GM18867 (cell line): ENCODE measurements at regions not wholly inside any gene's neighbourhood (a gene's known extent, or its start where the extent isn't known, plus 50 kb on each side); places are given as distances from the start of the nearest gene placed in this dataset.

Experiments
- ATAC-seq: cut with Tn5 transposase; IDR thresholded peaks from one replicate; pipeline ENCODE4 v1.9.1; 2021; ENCODE audit warnings: mild to moderate bottlenecking, moderate library complexity; ENCODE audit not compliant: unreplicated experiment

GRCh38 chr5:161235569-161235968 is 311.0 kb downstream of the GABRB2 start:
- ATAC-seq = no peak

- no peak for ATAC-seq
These were observed 313.0 kb downstream of the GABRB2 start for GRCh38 chr5:161233553-161233952.

- peak; percentile 47 for ATAC-seq
These were observed 316.3 kb downstream of the GABRB2 start for GRCh38 chr5:161230221-161230620.

- ATAC-seq = no peak
These were observed 326.7 kb downstream of the GABRB2 start for GRCh38 chr5:161219816-161220215.

GRCh38 chr5:161216877-161217276 is 329.6 kb downstream of the GABRB2 start:
- no peak for ATAC-seq

GRCh38 chr5:161212123-161212712 is 334.3 kb downstream of the GABRB2 start:
- no peak for ATAC-seq

GRCh38 chr5:161201558-161201957 is 345.0 kb downstream of the GABRB2 start:
- no peak for ATAC-seq

GRCh38 chr5:161190778-161191177 is 338.8 kb upstream of the ATP10B start:
- no peak for ATAC-seq

GRCh38 chr5:161190086-161190485 is 338.1 kb upstream of the ATP10B start:
- ATAC-seq = no peak

- no peak for ATAC-seq
These were observed 337.4 kb upstream of the ATP10B start for GRCh38 chr5:161189452-161189851.

GRCh38 chr5:161183559-161183958 is 331.5 kb upstream of the ATP10B start:
- no peak for ATAC-seq

GRCh38 chr5:161176221-161176620 is 324.2 kb upstream of the ATP10B start:
- ATAC-seq = peak; percentile 79

GRCh38 chr5:161169776-161170175 is 317.8 kb upstream of the ATP10B start:
- ATAC-seq = no peak

GRCh38 chr5:161167016-161167767 is 315.2 kb upstream of the ATP10B start:
- no peak for ATAC-seq

GRCh38 chr5:161165998-161166660 is 314.1 kb upstream of the ATP10B start:
- no peak for ATAC-seq

- no peak for ATAC-seq
These were observed 305.9 kb upstream of the ATP10B start for GRCh38 chr5:161157925-161158324.

GRCh38 chr5:161155451-161155850 is 303.4 kb upstream of the ATP10B start:
- no peak for ATAC-seq

GRCh38 chr5:161152415-161152940 is 300.5 kb upstream of the ATP10B start:
- ATAC-seq = no peak

- ATAC-seq = no peak
These were observed 298.5 kb upstream of the ATP10B start for GRCh38 chr5:161150441-161150988.

- ATAC-seq = no peak
These were observed 297.1 kb upstream of the ATP10B start for GRCh38 chr5:161149078-161149477.

GRCh38 chr5:161138751-161139455 is 286.9 kb upstream of the ATP10B start:
- ATAC-seq = peak; percentile 69
